Fibroblast of lung (primary cell): ENCODE measurements at regions not wholly inside any gene's neighbourhood (a gene's known extent, or its start where the extent isn't known, plus 50 kb on each side); places are given as distances from the start of the nearest gene placed in this dataset.
A peak's percentile ranks its signal among the peaks of the same experiment; 100 is the strongest.

Source experiments
- DNase-seq, 2 donors: peaks; one replicate each; pipeline versions ENCODE4 v3.0.0 to v3.0.0-alpha.2; 2010; ENCODE audit warnings: low read depth in 2 of 2
- H2AFZ ChIP-seq: 2 replicates; pipeline ENCODE4 v1.5.1; 2012; ENCODE audit warnings: low read length, control low read depth, inconsistent platforms
- H3K27ac ChIP-seq: 2 replicates; pipeline ENCODE4 v1.5.1; 2011; ENCODE audit warnings: low read length, control low read depth; ENCODE audit not compliant: insufficient read depth
- H3K27me3 ChIP-seq: 2 replicates; pipeline ENCODE4 v1.5.1; 2011; ENCODE audit warnings: mild to moderate bottlenecking, low read length; ENCODE audit not compliant: control insufficient read depth, insufficient read depth
- H3K36me3 ChIP-seq: 2 replicates; pipeline ENCODE4 v1.5.1; 2011; ENCODE audit warnings: low read length; ENCODE audit not compliant: control insufficient read depth, insufficient read depth
- H3K4me1 ChIP-seq: 2 replicates; pipeline ENCODE4 v1.5.1; 2011; ENCODE audit warnings: low read length; ENCODE audit not compliant: control insufficient read depth, insufficient read depth; ENCODE audit errors: extremely low read depth
- H3K4me2 ChIP-seq: 2 replicates; pipeline ENCODE4 v1.5.1; 2011; ENCODE audit warnings: low read length, control low read depth; ENCODE audit not compliant: insufficient read depth; ENCODE audit errors: extremely low read depth
- H3K4me3 ChIP-seq, 4 experiments: fragments of 200-600 bp in 1 of 4; sonication (generic) in 1 of 4; replicated peaks in 1 of 4; 2 replicates each; pipeline ENCODE4 v1.5.1; 2011 to 2016; ENCODE audit warnings: low read length in 4 of 4, low read depth in 3 of 4, mild to moderate bottlenecking in 3 of 4, control low read depth in 2 of 4, inconsistent platforms in 1 of 4, mixed read lengths in 1 of 4; ENCODE audit not compliant: insufficient read depth in 1 of 4; ENCODE audit errors: control extremely low read depth in 1 of 4
- H3K79me2 ChIP-seq: 2 replicates; pipeline ENCODE4 v1.5.1; 2012; ENCODE audit warnings: mild to moderate bottlenecking, low read length, inconsistent platforms; ENCODE audit not compliant: control insufficient read depth, insufficient read depth
- H3K9ac ChIP-seq: 2 replicates; pipeline ENCODE4 v1.5.1; 2011; ENCODE audit warnings: mild to moderate bottlenecking, low read length, control low read depth; ENCODE audit not compliant: insufficient read depth
- H3K9me3 ChIP-seq: 2 replicates; pipeline ENCODE4 v1.5.1; 2012; ENCODE audit warnings: low read depth, low read length; ENCODE audit not compliant: control insufficient read depth, insufficient read depth
- H4K20me1 ChIP-seq: 2 replicates; pipeline ENCODE4 v1.5.1; 2011; ENCODE audit warnings: low read length; ENCODE audit not compliant: control insufficient read depth, insufficient read depth; ENCODE audit errors: extremely low read depth
- CTCF ChIP-seq, 2 donors: IDR thresholded peaks in 1 of 2; conservative IDR thresholded peaks in 1 of 2; 1 replicate in 1 of 2; 2 replicates in 1 of 2; pipeline ENCODE4 v1.5.1; 2011 to 2012; ENCODE audit warnings: low read length in 2 of 2, control low read depth in 1 of 2, inconsistent platforms in 1 of 2, low read depth in 1 of 2, mild to moderate bottlenecking in 1 of 2
- EZH2 ChIP-seq: IDR thresholded peaks from 2 replicates; pipeline ENCODE4 v1.5.1; 2012; ENCODE audit warnings: low read length, control low read depth, mild to moderate bottlenecking; ENCODE audit errors: missing control alignments

- Histone ChIP-seq H3K4me2 (no peak overlapping the region), H4K20me1 (no peaks in the 10 kb centered on the region), H2AFZ (no peak overlapping the region), H3K27ac (no peak overlapping the region), H3K4me1 (peaks cover 2% of the 10 kb centered on the region), H3K4me3 (no peak overlapping the region), H3K9ac (no peak overlapping the region), H3K79me2 (no peaks in the 10 kb centered on the region), H3K36me3 (no peaks in the 10 kb centered on the region), H3K27me3 (no peaks in the 10 kb centered on the region), H3K9me3 (no peaks in the 10 kb centered on the region)
- peak in 1 of 2 donors; percentile 33 for DNase-seq
- TF ChIP-seq CTCF (conservative IDR thresholded peaks at IDR 0.05 in 1 of 2, IDR thresholded peaks at IDR 0.05 in 1 of 2; ENCODE audit: low read depth in 1 of 2, low read length in 2 of 2) (no peak), EZH2 (no peak)
Measured at GRCh38 chr5:105899726-105900125, 1771.0 kb downstream of the EFNA5 start.

GRCh38 chr5:105898183-105898582, 1772.6 kb downstream of the EFNA5 start:
- no peak for TF ChIP-seq EZH2
- no peak for TF ChIP-seq CTCF (conservative IDR thresholded peaks at IDR 0.05 in 1 of 2, IDR thresholded peaks at IDR 0.05 in 1 of 2; ENCODE audit: low read depth in 1 of 2, low read length in 2 of 2)
- DNase-seq, result no peak
- no peaks in the 10 kb centered on the region for H3K36me3 ChIP-seq
- H3K9me3 ChIP-seq, result no peaks in the 10 kb centered on the region
- no peaks in the 10 kb centered on the region for H4K20me1 ChIP-seq
- H3K4me2 ChIP-seq, result no peak overlapping the region
- no peaks in the 10 kb centered on the region for H3K79me2 ChIP-seq
- H3K9ac ChIP-seq, result no peak overlapping the region
- H3K4me3 ChIP-seq, result no peak overlapping the region
- no peaks in the 10 kb centered on the region for H3K27me3 ChIP-seq
- no peak overlapping the region for H3K27ac ChIP-seq
- no peak overlapping the region for H2AFZ ChIP-seq
- H3K4me1 ChIP-seq, result peaks cover 2% of the 10 kb centered on the region

DNA sequence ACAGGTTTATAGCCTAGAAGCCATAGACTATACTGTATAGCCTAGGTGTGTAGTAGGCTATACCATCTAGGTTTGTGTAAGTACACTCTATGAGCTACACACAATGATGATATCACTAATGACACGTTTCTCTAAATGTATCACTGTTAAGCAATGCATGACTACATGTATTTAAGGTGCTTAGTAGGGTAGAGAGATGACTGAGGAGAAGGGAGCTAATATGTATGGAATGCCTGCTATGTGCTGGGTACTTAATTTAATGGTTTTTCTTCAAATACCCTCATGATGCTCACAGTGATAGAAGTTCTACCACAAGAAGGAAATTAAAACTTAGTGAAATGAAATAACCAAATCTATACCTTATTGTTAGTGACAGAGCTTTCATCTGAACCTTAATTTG, 1785.5 kb downstream of the EFNA5 start:
- TF ChIP-seq CTCF (conservative IDR thresholded peaks at IDR 0.05 in 1 of 2, IDR thresholded peaks at IDR 0.05 in 1 of 2; ENCODE audit: low read depth in 1 of 2, low read length in 2 of 2), result no peak
- TF ChIP-seq EZH2, result no peak
- Histone ChIP-seq H3K27me3 (no peaks in the 10 kb centered on the region), H3K4me3 (no peak overlapping the region), H3K9ac (no peak overlapping the region), H3K36me3 (no peaks in the 10 kb centered on the region), H4K20me1 (no peaks in the 10 kb centered on the region), H3K4me1 (no peaks in the 10 kb centered on the region), H2AFZ (no peak overlapping the region), H3K27ac (no peak overlapping the region), H3K9me3 (no peaks in the 10 kb centered on the region), H3K4me2 (no peak overlapping the region), H3K79me2 (no peaks in the 10 kb centered on the region)
- DNase-seq, result peak in 1 of 2 donors; percentile 31
